A549 (cell line): ENCODE measurements at regions not wholly inside any gene's neighbourhood (a gene's known extent, or its start where the extent isn't known, plus 50 kb on each side); places are given as distances from the start of the nearest gene placed in this dataset.
A peak's percentile ranks its signal among the peaks of the same experiment; 100 is the strongest.

Experiments used
- ATAC-seq, 2 experiments: fragments of 200-7000 bp in 1 of 2; fragments of >200 bp in 1 of 2; cut with Nextera tagmentation in 1 of 2; cut with Tn5 transposase in 1 of 2; 3 replicates each; pipeline versions ENCODE4 v1.8.0 to v1.9.1; 2018 to 2020; ENCODE audit warnings: mild to moderate bottlenecking in 1 of 2, moderate library complexity in 1 of 2
- CTCF ChIA-PET: fragments of 300-600 bp; sonication (Branson Sonifier 250); formaldehyde crosslinking; extraction: SDS; loops from one replicate; lab custom pipeline; 2021; ENCODE audit warnings: antibody characterized with exemption, inconsistent platforms; lab: Yijun Ruan, JAX
- POLR2A ChIA-PET: fragments of 350-600 bp; formaldehyde crosslinking; extraction: SDS; loops from one replicate; lab custom pipeline; 2021; ENCODE audit warnings: antibody characterized with exemption, inconsistent platforms; lab: Yijun Ruan, JAX
- DNase-seq, 2 experiments: peaks; one replicate each; pipeline versions ENCODE4 v3.0.0 to v3.0.0-alpha.2; 2011 to 2016; ENCODE audit warnings: low read depth in 1 of 2, low spot score in 1 of 2
- FAIRE-seq: peaks from 2 replicates; lab custom pipeline; 2011; peaks lifted over from hg19 to GRCh38; lab: Jason Lieb, UNC
- H3K27ac ChIP-seq, 2 experiments: fragments of >200 bp; sonication (Bioruptor Twin); formaldehyde crosslinking; 3 replicates each; pipeline ENCODE4 v1.5.1; 2016 to 2017
- H3K4me1 ChIP-seq: fragments of >200 bp; sonication (Bioruptor Twin); formaldehyde crosslinking; 3 replicates; pipeline ENCODE4 v1.6.1; 2016
- H3K4me2 ChIP-seq: fragments of >200 bp; sonication (Bioruptor Twin); formaldehyde crosslinking; 3 replicates; pipeline ENCODE4 v1.6.1; 2016
- H3K4me3 ChIP-seq: fragments of >200 bp; sonication (Bioruptor Twin); formaldehyde crosslinking; 3 replicates; pipeline ENCODE4 v1.5.1; 2016
- H3K9me3 ChIP-seq: fragments of >200 bp; sonication (Bioruptor Twin); formaldehyde crosslinking; 3 replicates; pipeline ENCODE4 v1.6.1; 2016
- EP300 ChIP-seq, 2 experiments: fragments of >200 bp; sonication (Bioruptor Twin); formaldehyde crosslinking; IDR thresholded peaks; 2 replicates in 1 of 2; 3 replicates in 1 of 2; pipeline ENCODE4 v1.6.1; 2016 to 2017
- HDAC2 ChIP-seq: fragments of 200-600 bp; sonication (generic); IDR thresholded peaks from 2 replicates; pipeline ENCODE4 v1.6.1; 2016
- HOXB13 ChIP-seq: fragments of 250-450 bp; sonication (Bioruptor Pico); IDR thresholded peaks from 2 replicates; pipeline ENCODE4 v1.5.0; 2020; ENCODE audit warnings: low read depth, mild to moderate bottlenecking, moderate library complexity
- HOXB5 ChIP-seq: fragments of 250-450 bp; sonication (Bioruptor Pico); IDR thresholded peaks from 2 replicates; pipeline ENCODE4 v1.5.0; 2020; ENCODE audit warnings: mild to moderate bottlenecking, moderate library complexity
- KDM1A ChIP-seq: fragments of 200-600 bp; sonication (generic); IDR thresholded peaks from 2 replicates; pipeline ENCODE4 v1.6.1; 2016; ENCODE audit warnings: low read depth, mild to moderate bottlenecking
- MAFK ChIP-seq: fragments of 450-650 bp; IDR thresholded peaks from 2 replicates; pipeline ENCODE4 v1.6.1; 2014; ENCODE audit not compliant: partially characterized antibody
- MAX ChIP-seq: IDR thresholded peaks from 2 replicates; pipeline ENCODE4 v1.6.1; 2012
- MYC ChIP-seq: IDR thresholded peaks from 2 replicates; pipeline ENCODE4 v1.6.1; 2012; ENCODE audit warnings: mild to moderate bottlenecking, inconsistent platforms, low read length, improper control_type of control experiment, borderline replicate concordance
- NFE2L2 ChIP-seq: fragments of 150-350 bp; conservative IDR thresholded peaks from 2 replicates; pipeline ENCODE4 v1.6.1; 2014; ENCODE audit warnings: low read length
- NR3C1 ChIP-seq: fragments of >200 bp; sonication (Bioruptor Twin); formaldehyde crosslinking; IDR thresholded peaks from 3 replicates; pipeline ENCODE4 v1.6.1; 2017
- POLR2AphosphoS2 ChIP-seq: conservative IDR thresholded peaks from 2 replicates; pipeline ENCODE4 v1.6.1; 2012; ENCODE audit warnings: low read length, improper control_type of control experiment, inconsistent platforms
- SMC3 ChIP-seq: fragments of >200 bp; sonication (Bioruptor Twin); formaldehyde crosslinking; IDR thresholded peaks from 3 replicates; pipeline ENCODE4 v1.6.1; 2018; ENCODE audit warnings: inconsistent platforms
- WGBS: methylation state at CpG from one replicate; pipeline ENCODE4 v1.1.6; 2017; ENCODE audit errors: missing lambda C conversion rate; 5-methylcytosine and 5-hydroxymethylcytosine counted together
- TF ChIP-seq, protein P1 (sequence below): fragments of >200 bp; sonication (Bioruptor Twin); formaldehyde crosslinking; IDR thresholded peaks from 2 replicates; pipeline ENCODE4 v1.6.1; 2016
- TF ChIP-seq, protein P2 (sequence below): fragments of >200 bp; sonication (Bioruptor Twin); formaldehyde crosslinking; IDR thresholded peaks from 3 replicates; pipeline ENCODE4 v1.5.1; 2016

GRCh38 chr17:78301821-78302213 lies 58.1 kb downstream of the SOCS3 start:
- H3K4me1 ChIP-seq: peaks cover 17% of the 10 kb centered on the region
- POLR2A ChIA-PET: no interaction called here
- H3K27ac ChIP-seq: peak overlapping the region in 1 of 2 experiments; percentile 38; a peak in 3 of 6 replicates
- 98% methylated on average over 7 of the region's 11 CpGs for whole genome bisulfite sequencing
- H3K4me3 ChIP-seq: no peak overlapping the region
- no peak for FAIRE-seq
- CTCF ChIA-PET: interaction anchor here (0.5 to 2.6 kb wide), 9 partner anchors 10 to 120 kb away, joined by 3 to 12 read pairs (median 6); no protein-coding TSS in a partner anchor
- H3K4me2 ChIP-seq: no peak overlapping the region
- ATAC-seq: no peak; a peak in 1 of 6 replicates
- no peaks in the 10 kb centered on the region for H3K9me3 ChIP-seq
- no peak for DNase-seq
- TF ChIP-seq EP300 (IDR thresholded peaks at IDR 0.05) (no peak), SMC3 (no peak), NR3C1 (no peak), POLR2AphosphoS2 (no peak), NFE2L2 (no peak), MAFK (no peak), HDAC2 (no peak), HOXB13 (CRISPR knock-in tag) (no peak), KDM1A (no peak), HOXB5 (CRISPR knock-in tag) (no peak)
- TF ChIP-seq, protein P1, sequence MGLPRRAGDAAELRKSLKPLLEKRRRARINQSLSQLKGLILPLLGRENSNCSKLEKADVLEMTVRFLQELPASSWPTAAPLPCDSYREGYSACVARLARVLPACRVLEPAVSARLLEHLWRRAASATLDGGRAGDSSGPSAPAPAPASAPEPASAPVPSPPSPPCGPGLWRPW: no peak
- TF ChIP-seq, protein P2, sequence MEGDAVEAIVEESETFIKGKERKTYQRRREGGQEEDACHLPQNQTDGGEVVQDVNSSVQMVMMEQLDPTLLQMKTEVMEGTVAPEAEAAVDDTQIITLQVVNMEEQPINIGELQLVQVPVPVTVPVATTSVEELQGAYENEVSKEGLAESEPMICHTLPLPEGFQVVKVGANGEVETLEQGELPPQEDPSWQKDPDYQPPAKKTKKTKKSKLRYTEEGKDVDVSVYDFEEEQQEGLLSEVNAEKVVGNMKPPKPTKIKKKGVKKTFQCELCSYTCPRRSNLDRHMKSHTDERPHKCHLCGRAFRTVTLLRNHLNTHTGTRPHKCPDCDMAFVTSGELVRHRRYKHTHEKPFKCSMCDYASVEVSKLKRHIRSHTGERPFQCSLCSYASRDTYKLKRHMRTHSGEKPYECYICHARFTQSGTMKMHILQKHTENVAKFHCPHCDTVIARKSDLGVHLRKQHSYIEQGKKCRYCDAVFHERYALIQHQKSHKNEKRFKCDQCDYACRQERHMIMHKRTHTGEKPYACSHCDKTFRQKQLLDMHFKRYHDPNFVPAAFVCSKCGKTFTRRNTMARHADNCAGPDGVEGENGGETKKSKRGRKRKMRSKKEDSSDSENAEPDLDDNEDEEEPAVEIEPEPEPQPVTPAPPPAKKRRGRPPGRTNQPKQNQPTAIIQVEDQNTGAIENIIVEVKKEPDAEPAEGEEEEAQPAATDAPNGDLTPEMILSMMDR: no peak

- DNase-seq (peak in 1 of 2 experiments; percentile 39), FAIRE-seq (no peak), ATAC-seq (peak; percentile 32 to 64; a peak in 3 of 6 replicates)
- Histone ChIP-seq H3K4me3 (no peak overlapping the region), H3K27ac (peak overlapping the region; percentile 13 to 38; a peak in 5 of 6 replicates), H3K4me1 (peaks cover 17% of the 10 kb centered on the region), H3K4me2 (0 out of 3 replicates have a peak overlapping the region, but pooled peaks have one; percentile 27), H3K9me3 (no peaks in the 10 kb centered on the region)
- ChIA-PET POLR2A (no interaction called here), CTCF (interaction anchor here (0.7 to 2.6 kb wide), 8 partner anchors 8 to 121 kb away, joined by 3 to 12 read pairs (median 6); no protein-coding TSS in a partner anchor)
- 69% methylated on average over 19 of the region's 19 CpGs for WGBS
- TF ChIP-seq MYC (no peak), MAX (peak; percentile 43; the same call in 1 of the 2 replicates)
These were observed 58.7 kb downstream of the SOCS3 start for GRCh38 chr17:78300962-78301820.

- FAIRE-seq: no peak
- 84% methylated on average over 11 of the region's 11 CpGs for WGBS
These were observed 60.8 kb downstream of the SOCS3 start for GRCh38 chr17:78299049-78299448.

More at GRCh38 chr17:78299049-78299448, 60.8 kb downstream of the SOCS3 start:
- no peak overlapping the region for H3K4me2 ChIP-seq
- H3K4me1 ChIP-seq: peaks cover 17% of the 10 kb centered on the region
- no peak overlapping the region for H3K4me3 ChIP-seq
- DNase-seq (no peak), ATAC-seq (no peak)
- H3K27ac ChIP-seq: peak overlapping the region in 1 of 2 experiments; percentile 27; a peak in 2 of 6 replicates
- ChIA-PET POLR2A (no interaction called here), CTCF (interaction anchor here (0.6 to 17.2 kb wide), 7 partner anchors 10 to 123 kb away, joined by 3 to 249 read pairs (median 6); no protein-coding TSS in a partner anchor)
- TF ChIP-seq, protein P2: no peak
- TF ChIP-seq MAFK: peak; percentile 99
- H3K9me3 ChIP-seq: no peaks in the 10 kb centered on the region
